ENCODE measurements at regions not wholly inside any gene's neighbourhood (a gene's known extent, or its start where the extent isn't known, plus 50 kb on each side); places are given as distances from the start of the nearest gene placed in this dataset.

DNA sequence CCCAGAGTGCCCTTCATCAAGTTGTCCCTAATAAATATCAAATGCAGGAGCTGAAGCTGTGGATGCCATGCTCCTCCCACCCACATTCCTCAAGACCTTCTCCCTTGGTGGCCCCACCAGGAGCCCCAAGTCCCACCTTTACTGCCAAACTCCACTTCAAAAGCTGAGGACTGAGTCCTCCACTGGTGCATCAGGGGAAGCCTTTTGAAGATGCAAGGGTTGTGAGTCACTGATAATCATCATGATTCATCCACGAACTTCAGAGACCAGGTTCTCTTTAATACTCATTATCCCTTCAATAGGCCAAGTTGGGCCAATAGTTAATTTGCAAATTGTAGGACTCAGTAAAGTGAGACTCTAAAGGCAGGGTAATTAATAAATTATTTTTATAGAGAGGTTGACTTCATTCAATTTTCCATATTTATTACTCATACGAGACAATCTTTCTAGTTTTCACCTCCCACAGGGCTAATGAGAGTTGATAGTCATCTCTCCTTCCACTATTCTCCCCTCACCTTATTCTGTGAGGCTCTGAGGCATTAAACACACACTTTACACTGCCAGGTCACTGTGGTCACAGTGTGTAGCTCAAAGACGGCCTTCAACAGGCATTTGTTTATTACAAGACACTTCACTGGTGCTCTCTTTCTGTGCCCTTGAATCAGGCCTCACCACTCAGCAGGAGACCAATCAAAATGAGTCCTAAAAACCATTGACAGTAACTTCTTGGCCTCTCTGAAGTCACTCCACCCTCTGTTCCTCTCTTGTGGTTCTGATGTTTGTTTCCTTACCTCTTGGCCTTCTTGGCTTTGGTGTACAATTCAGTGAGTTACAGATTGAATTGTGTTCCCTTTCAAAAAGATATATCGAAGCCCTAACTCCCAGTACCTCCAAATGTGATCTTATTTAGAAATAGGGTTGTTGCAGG lies 99.9 kb downstream of the TRIB2 start:
- Histone ChIP-seq H3K27me3 (ENCODE audit: insufficient read depth, low read length) (no peaks in the 10 kb centered on the region), H3K9me3 (ENCODE audit: insufficient read depth, low read depth, low read length) (no peaks in the 10 kb centered on the region), H3K9ac (ENCODE audit: low read depth, low read length) (no peak overlapping the region), H3K27ac (ENCODE audit: low read depth, low read length) (no peak overlapping the region), H3K4me3 (ENCODE audit: low read length) (no peak overlapping the region), H3K4me1 (ENCODE audit: insufficient read depth, low read length) (no peaks in the 10 kb centered on the region), H3K36me3 (ENCODE audit: insufficient read depth, low read length) (no peaks in the 10 kb centered on the region)
- WGBS, result 78% methylated on average over 3 of the region's 4 CpGs

DNA sequence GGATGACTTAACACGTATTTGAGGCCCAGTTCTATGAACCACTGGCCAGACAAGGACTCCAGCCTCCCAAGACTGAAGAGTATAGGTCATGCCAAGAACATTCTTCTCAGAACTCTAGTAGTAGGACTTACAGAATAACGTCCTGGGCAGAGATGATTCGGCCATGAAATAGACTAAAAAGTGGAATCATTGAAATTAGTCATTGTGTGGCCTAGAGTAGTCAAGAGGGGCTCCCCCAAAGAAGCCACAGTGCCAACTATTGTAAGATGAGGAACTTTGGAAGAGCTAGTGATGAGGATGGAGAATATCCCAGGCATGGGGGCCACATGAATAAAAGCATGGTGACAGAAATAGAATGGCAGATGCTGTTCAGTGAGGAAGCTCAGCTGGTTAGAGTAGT lies 101.1 kb downstream of the TRIB2 start:
- no peaks in the 10 kb centered on the region for H3K36me3 ChIP-seq (ENCODE audit: insufficient read depth, low read length)
- no peak overlapping the region for H3K4me3 ChIP-seq (ENCODE audit: low read length)

DNA sequence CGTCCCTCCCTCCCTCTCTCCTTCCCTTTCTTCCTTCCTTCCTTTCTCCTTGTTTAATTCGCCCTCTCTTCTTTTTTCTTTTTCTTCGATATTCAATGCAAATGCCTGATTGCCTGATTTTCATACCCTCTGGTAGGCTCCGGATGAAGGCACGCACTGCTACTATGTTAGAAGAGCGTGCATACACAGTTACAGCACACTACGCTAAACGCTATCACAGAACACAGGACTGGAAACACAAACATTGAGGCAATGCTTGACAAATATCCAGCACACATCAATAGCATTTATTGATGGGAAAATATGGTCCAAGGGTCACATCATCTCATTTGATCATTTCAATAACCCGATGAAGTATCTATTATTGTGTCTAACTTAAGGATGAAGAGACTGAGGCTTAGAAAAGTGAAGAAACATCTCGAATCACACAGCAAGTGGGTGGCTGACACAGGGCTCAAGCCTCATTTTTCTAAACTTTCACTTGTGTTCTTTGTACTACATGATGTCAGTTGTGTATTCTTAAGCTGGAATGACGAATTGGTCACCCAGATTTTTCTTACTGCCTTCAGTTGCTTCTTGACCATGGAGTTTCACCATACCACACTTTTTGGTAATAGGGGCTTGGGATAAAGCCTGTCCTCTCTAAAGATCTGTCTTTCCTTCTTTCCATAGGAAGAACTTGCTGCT lies 101.8 kb downstream of the TRIB2 start:
- H3K9me3 ChIP-seq (ENCODE audit: insufficient read depth, low read depth, low read length), result no peaks in the 10 kb centered on the region
- no peaks in the 10 kb centered on the region for H3K36me3 ChIP-seq (ENCODE audit: insufficient read depth, low read length)
- WGBS, result 97% methylated on average over 10 of the region's 11 CpGs
- H3K27me3 ChIP-seq (ENCODE audit: insufficient read depth, low read length), result no peaks in the 10 kb centered on the region
- no peaks in the 10 kb centered on the region for H3K4me1 ChIP-seq (ENCODE audit: insufficient read depth, low read length)
- H3K27ac ChIP-seq (ENCODE audit: low read depth, low read length), result no peak overlapping the region
- no peak overlapping the region for H3K4me3 ChIP-seq (ENCODE audit: low read length)
- H3K9ac ChIP-seq (ENCODE audit: low read depth, low read length), result no peak overlapping the region

More for the DNA sequence above, 101.1 kb downstream of the TRIB2 start:
- 98% methylated on average over 3 of the region's 3 CpGs for WGBS
- Histone ChIP-seq H3K27me3 (ENCODE audit: insufficient read depth, low read length) (no peaks in the 10 kb centered on the region), H3K27ac (ENCODE audit: low read depth, low read length) (no peak overlapping the region), H3K9ac (ENCODE audit: low read depth, low read length) (no peak overlapping the region), H3K9me3 (ENCODE audit: insufficient read depth, low read depth, low read length) (no peaks in the 10 kb centered on the region), H3K4me1 (ENCODE audit: insufficient read depth, low read length) (no peaks in the 10 kb centered on the region)

DNA sequence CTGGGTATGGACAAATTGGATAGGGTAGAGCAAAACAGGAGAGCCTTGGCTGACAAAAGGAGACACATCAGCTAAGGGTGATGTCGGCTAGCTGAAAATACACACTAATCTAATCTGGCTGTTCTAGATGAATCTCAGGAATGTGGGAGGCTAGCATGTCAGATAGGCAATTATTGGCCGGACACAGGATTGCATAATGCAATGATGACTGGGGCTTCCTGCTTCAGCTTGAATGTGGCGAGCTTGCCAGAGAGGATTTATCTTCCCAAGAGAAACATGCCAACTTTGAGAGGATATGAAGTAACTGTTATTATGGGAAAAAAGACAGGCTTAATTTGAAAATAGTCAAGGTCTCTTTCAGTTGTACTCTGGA lies 102.4 kb downstream of the TRIB2 start:
- no peaks in the 10 kb centered on the region for H3K4me1 ChIP-seq (ENCODE audit: insufficient read depth, low read length)
- H3K27me3 ChIP-seq (ENCODE audit: insufficient read depth, low read length), result no peaks in the 10 kb centered on the region
- no peaks in the 10 kb centered on the region for H3K9me3 ChIP-seq (ENCODE audit: insufficient read depth, low read depth, low read length)
- H3K9ac ChIP-seq (ENCODE audit: low read depth, low read length), result no peak overlapping the region
- WGBS, result 83% methylated on average over 3 of the region's 3 CpGs
- H3K4me3 ChIP-seq (ENCODE audit: low read length), result no peak overlapping the region
- H3K27ac ChIP-seq (ENCODE audit: low read depth, low read length), result no peak overlapping the region
- no peaks in the 10 kb centered on the region for H3K36me3 ChIP-seq (ENCODE audit: insufficient read depth, low read length)

DNA sequence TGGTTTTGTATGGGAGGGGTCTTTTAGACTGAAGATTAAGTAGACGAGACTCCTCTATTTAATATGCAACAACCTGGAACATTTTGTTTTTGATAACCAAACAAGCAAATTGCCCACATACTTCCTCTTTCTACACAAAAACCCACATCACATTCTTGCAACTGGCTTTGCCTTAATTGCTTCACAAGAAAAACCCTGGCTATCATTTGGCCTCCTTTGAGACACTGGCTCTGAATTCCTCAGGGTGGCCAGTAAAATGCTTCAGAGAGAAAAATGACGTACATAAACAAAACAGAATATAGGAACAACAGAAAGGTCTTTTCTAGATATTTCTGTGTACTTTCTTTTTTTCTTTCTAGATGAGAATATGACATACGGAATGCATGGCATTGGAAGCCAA lies 103.0 kb downstream of the TRIB2 start:
- no peak overlapping the region for H3K27ac ChIP-seq (ENCODE audit: low read depth, low read length)
- no peak overlapping the region for H3K9ac ChIP-seq (ENCODE audit: low read depth, low read length)

DNA sequence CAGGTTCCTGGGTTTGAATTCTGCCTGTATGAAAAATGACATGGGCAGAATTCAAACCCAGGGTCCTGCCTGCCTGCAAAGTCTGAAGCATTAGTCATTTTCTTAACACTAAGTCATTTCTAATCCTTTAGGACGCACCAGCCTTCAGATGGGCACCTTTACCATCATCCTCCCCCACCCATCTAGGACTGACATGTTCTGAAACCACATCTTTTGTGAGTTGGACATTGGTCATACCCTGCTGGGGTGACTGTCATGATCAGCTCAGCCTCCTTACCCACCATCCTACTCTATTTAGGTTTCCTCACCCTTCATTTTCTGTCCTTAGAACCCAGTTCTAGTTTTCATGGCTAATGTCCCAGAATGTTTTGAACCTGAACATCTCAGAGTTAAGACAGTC lies 104.9 kb downstream of the TRIB2 start:
- WGBS, result 95% methylated on average over 1 of the region's 1 CpG
- H3K9ac ChIP-seq (ENCODE audit: low read depth, low read length), result no peak overlapping the region

More for the DNA sequence above, 103.0 kb downstream of the TRIB2 start:
- H3K27me3 ChIP-seq (ENCODE audit: insufficient read depth, low read length), result no peaks in the 10 kb centered on the region
- WGBS, result 100% methylated on average over 2 of the region's 3 CpGs
- H3K36me3 ChIP-seq (ENCODE audit: insufficient read depth, low read length), result no peaks in the 10 kb centered on the region
- no peaks in the 10 kb centered on the region for H3K9me3 ChIP-seq (ENCODE audit: insufficient read depth, low read depth, low read length)
- peaks cover 6% of the 10 kb centered on the region for H3K4me1 ChIP-seq (ENCODE audit: insufficient read depth, low read length)
- H3K4me3 ChIP-seq (ENCODE audit: low read length), result no peak overlapping the region

DNA sequence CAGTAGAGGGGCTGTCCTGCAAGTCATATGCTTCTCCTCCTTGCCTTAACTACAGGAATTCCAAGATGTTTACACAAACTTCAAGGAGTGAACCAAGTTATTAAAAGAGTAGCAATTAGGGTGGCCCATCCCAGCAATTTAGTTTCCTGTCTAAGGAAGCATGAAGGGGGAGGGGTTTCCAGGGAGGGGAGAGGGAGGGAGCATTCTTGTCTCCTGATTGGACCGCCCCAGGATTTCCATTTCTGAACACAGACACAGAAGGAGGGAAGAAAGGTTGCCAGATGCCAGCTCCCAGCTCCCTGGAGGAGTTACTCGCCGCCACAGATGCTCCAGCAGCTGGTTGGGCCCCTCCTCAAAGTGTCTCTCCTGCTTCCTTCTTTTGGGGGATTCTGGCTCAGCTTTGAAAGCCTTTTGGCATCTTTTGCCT lies 107.6 kb downstream of the TRIB2 start:
- no peak overlapping the region for H3K27ac ChIP-seq (ENCODE audit: low read depth, low read length)
- peaks cover 14% of the 10 kb centered on the region for H3K4me1 ChIP-seq (ENCODE audit: insufficient read depth, low read length)
- no peaks in the 10 kb centered on the region for H3K27me3 ChIP-seq (ENCODE audit: insufficient read depth, low read length)
- no peak overlapping the region for H3K9ac ChIP-seq (ENCODE audit: low read depth, low read length)
- WGBS, result 84% methylated on average over 3 of the region's 3 CpGs
- H3K36me3 ChIP-seq (ENCODE audit: insufficient read depth, low read length), result no peaks in the 10 kb centered on the region
- H3K9me3 ChIP-seq (ENCODE audit: insufficient read depth, low read depth, low read length), result no peaks in the 10 kb centered on the region
- no peak overlapping the region for H3K4me3 ChIP-seq (ENCODE audit: low read length)

More for the DNA sequence above, 104.9 kb downstream of the TRIB2 start:
- H3K27me3 ChIP-seq (ENCODE audit: insufficient read depth, low read length), result no peaks in the 10 kb centered on the region
- no peaks in the 10 kb centered on the region for H3K36me3 ChIP-seq (ENCODE audit: insufficient read depth, low read length)
- H3K4me1 ChIP-seq (ENCODE audit: insufficient read depth, low read length), result peaks cover 7% of the 10 kb centered on the region
- no peaks in the 10 kb centered on the region for H3K9me3 ChIP-seq (ENCODE audit: insufficient read depth, low read depth, low read length)
- no peak overlapping the region for H3K27ac ChIP-seq (ENCODE audit: low read depth, low read length)
- H3K4me3 ChIP-seq (ENCODE audit: low read length), result no peak overlapping the region

DNA sequence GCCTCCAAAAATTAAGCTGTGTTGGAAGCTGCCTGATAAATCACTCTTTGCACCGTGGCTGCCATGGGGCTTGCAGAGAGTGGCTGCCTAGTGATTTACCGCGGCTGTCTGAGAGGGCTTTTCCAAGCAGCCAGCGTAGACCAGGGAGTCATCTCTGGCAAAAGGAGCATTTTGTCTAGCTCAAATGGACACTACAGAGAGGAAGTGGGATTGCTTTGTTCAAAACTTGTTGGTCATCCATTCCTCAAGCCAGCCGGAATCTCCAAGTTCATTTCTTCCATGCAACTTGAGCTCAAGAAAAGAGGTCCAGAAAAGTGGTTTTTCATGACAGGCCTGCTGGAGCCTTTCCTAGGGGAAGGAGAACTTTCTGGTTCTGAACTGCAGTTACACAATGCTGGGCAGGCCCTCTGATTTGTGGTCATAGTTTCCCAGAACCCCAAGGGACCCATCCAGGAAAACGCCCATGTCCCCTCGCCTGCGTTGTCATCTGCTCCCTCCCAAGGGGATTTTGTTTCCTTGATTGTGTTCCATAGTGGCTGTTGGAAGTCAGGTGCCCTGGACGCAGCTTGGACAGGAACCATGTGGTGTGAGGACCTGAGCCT lies 108.1 kb downstream of the TRIB2 start:
- no peak overlapping the region for H3K27ac ChIP-seq (ENCODE audit: low read depth, low read length)
- H3K9me3 ChIP-seq (ENCODE audit: insufficient read depth, low read depth, low read length), result no peaks in the 10 kb centered on the region
- H3K9ac ChIP-seq (ENCODE audit: low read depth, low read length), result no peak overlapping the region
- WGBS, result 93% methylated on average over 9 of the region's 9 CpGs
- no peaks in the 10 kb centered on the region for H3K27me3 ChIP-seq (ENCODE audit: insufficient read depth, low read length)
- no peak overlapping the region for H3K4me3 ChIP-seq (ENCODE audit: low read length)
- H3K4me1 ChIP-seq (ENCODE audit: insufficient read depth, low read length), result peaks cover 14% of the 10 kb centered on the region
- H3K36me3 ChIP-seq (ENCODE audit: insufficient read depth, low read length), result no peaks in the 10 kb centered on the region

DNA sequence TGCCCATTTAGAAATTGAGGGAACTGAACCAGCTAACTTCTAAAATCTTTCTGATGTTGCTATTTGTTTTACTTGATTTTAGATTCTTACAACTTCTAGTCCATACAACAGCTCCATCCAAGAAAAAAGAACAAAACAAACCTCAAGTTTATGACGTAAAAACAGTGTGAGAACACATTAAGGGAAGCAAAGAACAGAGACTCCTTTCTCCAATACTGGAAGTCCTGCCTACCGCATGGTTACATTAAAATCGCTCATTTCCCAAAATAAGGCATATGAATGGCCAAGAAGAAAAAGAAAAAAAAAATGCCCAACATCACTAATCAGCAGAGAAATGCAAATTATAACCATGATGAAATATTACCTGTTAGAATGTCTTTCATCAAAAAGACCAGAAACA lies 110.0 kb downstream of the TRIB2 start:
- Histone ChIP-seq H3K4me1 (ENCODE audit: insufficient read depth, low read length) (peaks cover 20% of the 10 kb centered on the region), H3K27ac (ENCODE audit: low read depth, low read length) (no peak overlapping the region), H3K9me3 (ENCODE audit: insufficient read depth, low read depth, low read length) (no peaks in the 10 kb centered on the region), H3K27me3 (ENCODE audit: insufficient read depth, low read length) (no peaks in the 10 kb centered on the region), H3K4me3 (ENCODE audit: low read length) (no peak overlapping the region), H3K36me3 (ENCODE audit: insufficient read depth, low read length) (no peaks in the 10 kb centered on the region), H3K9ac (ENCODE audit: low read depth, low read length) (no peak overlapping the region)
- 94% methylated on average over 3 of the region's 3 CpGs for WGBS

DNA sequence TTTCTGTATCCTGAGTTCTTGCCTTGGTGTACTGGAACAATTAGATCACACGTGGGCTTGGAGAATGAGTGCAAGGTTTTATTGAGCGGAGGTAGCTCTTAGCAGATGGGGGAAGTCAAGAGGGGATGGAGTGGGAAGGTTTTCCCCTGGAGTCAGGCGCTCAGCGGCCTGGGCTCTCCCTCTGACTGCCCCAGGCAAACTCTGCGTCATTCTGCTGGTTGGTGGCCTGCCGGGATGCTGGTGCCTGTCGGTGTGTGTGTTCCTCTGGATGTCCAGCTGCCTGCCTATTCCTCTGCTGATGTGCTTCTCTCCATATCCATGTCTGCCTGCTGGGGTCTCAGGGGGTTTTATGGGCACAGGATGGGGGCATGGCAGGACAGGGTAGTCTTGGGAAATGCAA lies 111.0 kb downstream of the TRIB2 start:
- Histone ChIP-seq H3K9me3 (ENCODE audit: insufficient read depth, low read depth, low read length) (no peaks in the 10 kb centered on the region), H3K27ac (ENCODE audit: low read depth, low read length) (no peak overlapping the region), H3K36me3 (ENCODE audit: insufficient read depth, low read length) (no peaks in the 10 kb centered on the region), H3K4me3 (ENCODE audit: low read length) (no peak overlapping the region), H3K9ac (ENCODE audit: low read depth, low read length) (no peak overlapping the region), H3K4me1 (ENCODE audit: insufficient read depth, low read length) (peaks cover 20% of the 10 kb centered on the region), H3K27me3 (ENCODE audit: insufficient read depth, low read length) (no peaks in the 10 kb centered on the region)
- 90% methylated on average over 7 of the region's 7 CpGs for WGBS

DNA sequence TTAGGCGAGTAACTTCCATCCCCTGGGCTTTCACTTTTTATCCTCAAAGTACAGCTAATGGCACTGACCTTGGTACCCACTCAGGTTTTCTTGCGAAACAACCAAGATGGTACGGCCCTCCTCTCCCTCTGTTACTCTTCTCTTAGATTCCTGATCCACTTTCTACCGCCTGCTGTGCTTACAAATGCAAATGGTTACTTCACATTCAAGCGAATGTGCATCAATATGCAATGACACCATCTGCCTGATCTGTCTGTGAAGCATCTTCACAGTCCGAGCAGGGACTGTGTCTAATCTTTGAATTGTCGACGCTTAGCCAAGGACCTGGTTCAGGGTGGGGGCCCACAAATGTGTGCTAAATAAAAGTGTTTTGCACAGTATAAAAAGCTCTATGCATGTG lies 112.2 kb downstream of the TRIB2 start:
- no peaks in the 10 kb centered on the region for H3K27me3 ChIP-seq (ENCODE audit: insufficient read depth, low read length)
- no peak overlapping the region for H3K27ac ChIP-seq (ENCODE audit: low read depth, low read length)
- H3K36me3 ChIP-seq (ENCODE audit: insufficient read depth, low read length), result no peaks in the 10 kb centered on the region
- peaks cover 20% of the 10 kb centered on the region for H3K4me1 ChIP-seq (ENCODE audit: insufficient read depth, low read length)
- no peak overlapping the region for H3K4me3 ChIP-seq (ENCODE audit: low read length)
- no peaks in the 10 kb centered on the region for H3K9me3 ChIP-seq (ENCODE audit: insufficient read depth, low read depth, low read length)
- WGBS, result 55% methylated on average over 8 of the region's 8 CpGs
- H3K9ac ChIP-seq (ENCODE audit: low read depth, low read length), result no peak overlapping the region

Data from HUES64 (cell line).